Right atrium auricular region (tissue), 2 donors: ENCODE measurements at regions not wholly inside any gene's neighbourhood (a gene's known extent, or its start where the extent isn't known, plus 50 kb on each side); places are given as distances from the start of the nearest gene placed in this dataset.

ENCODE experiments used
- DNase-seq: peaks from one replicate; pipeline ENCODE4 v3.0.0-alpha.2; 2019; ENCODE audit warnings: low spot score
- H3K27ac ChIP-seq, 2 donors: fragments of 200-600 bp; sonication (generic); 1 replicate in 1 of 2; 2 replicates in 1 of 2; pipeline ENCODE4 v1.5.1; 2016 to 2019
- H3K27me3 ChIP-seq, 2 donors: fragments of 200-600 bp; sonication (generic); one replicate each; pipeline versions ENCODE4 v1.5.1 to v1.6.0; 2017 to 2019
- H3K36me3 ChIP-seq: fragments of 200-600 bp; sonication (generic); one replicate; pipeline ENCODE4 v1.5.1; 2016
- H3K4me1 ChIP-seq, 2 donors: fragments of 200-600 bp; sonication (generic); one replicate each; pipeline versions ENCODE4 v1.5.1 to v1.6.0; 2017 to 2019
- H3K4me3 ChIP-seq, 2 donors: fragments of 200-600 bp; sonication (generic); 1 replicate in 1 of 2; 2 replicates in 1 of 2; pipeline ENCODE4 v1.5.1; 2017 to 2019; ENCODE audit warnings: mild to moderate bottlenecking in 1 of 2, moderate library complexity in 1 of 2
- H3K9me3 ChIP-seq, 2 donors: fragments of 200-600 bp; sonication (generic); one replicate each; pipeline ENCODE4 v1.5.1; 2019
- CTCF ChIP-seq, 2 donors: fragments of 200-600 bp; sonication (generic); IDR thresholded peaks; one replicate each; pipeline ENCODE4 v1.5.1; 2019; ENCODE audit warnings: antibody characterized with exemption in 2 of 2

- no peaks in the 10 kb centered on the region for H3K9me3 ChIP-seq
- H3K36me3 ChIP-seq, result no peaks in the 10 kb centered on the region
- H3K27ac ChIP-seq, result no peak overlapping the region
- H3K4me1 ChIP-seq, result no peaks in the 10 kb centered on the region
- no peak overlapping the region for H3K4me3 ChIP-seq
- TF ChIP-seq CTCF (IDR thresholded peaks at IDR 0.05), result no peak
- H3K27me3 ChIP-seq, result no peaks in the 10 kb centered on the region
- no peak for DNase-seq
These were observed 1326.7 kb downstream of the MRPL39 start for GRCh38 chr21:24280596-24280995.

- no peak for TF ChIP-seq CTCF (IDR thresholded peaks at IDR 0.05)
- Histone ChIP-seq H3K27me3 (no peaks in the 10 kb centered on the region), H3K4me3 (no peak overlapping the region), H3K36me3 (no peaks in the 10 kb centered on the region), H3K4me1 (no peaks in the 10 kb centered on the region), H3K9me3 (no peaks in the 10 kb centered on the region), H3K27ac (no peak overlapping the region)
- no peak for DNase-seq
These were observed 1328.6 kb downstream of the MRPL39 start for GRCh38 chr21:24278711-24279110.

- no peak overlapping the region for H3K4me3 ChIP-seq
- H3K36me3 ChIP-seq, result no peaks in the 10 kb centered on the region
- H3K9me3 ChIP-seq, result no peaks in the 10 kb centered on the region
- H3K27me3 ChIP-seq, result no peaks in the 10 kb centered on the region
- no peaks in the 10 kb centered on the region for H3K4me1 ChIP-seq
- DNase-seq, result no peak
- H3K27ac ChIP-seq, result no peak overlapping the region
- TF ChIP-seq CTCF (IDR thresholded peaks at IDR 0.05), result no peak
These were observed 1331.1 kb downstream of the MRPL39 start for GRCh38 chr21:24276204-24276603.

GRCh38 chr21:24275616-24276015 is 1331.7 kb downstream of the MRPL39 start:
- Histone ChIP-seq H3K9me3 (no peaks in the 10 kb centered on the region), H3K4me1 (no peaks in the 10 kb centered on the region), H3K4me3 (no peak overlapping the region), H3K27me3 (no peaks in the 10 kb centered on the region), H3K36me3 (no peaks in the 10 kb centered on the region), H3K27ac (no peak overlapping the region)
- DNase-seq, result no peak
- no peak for TF ChIP-seq CTCF (IDR thresholded peaks at IDR 0.05)

GRCh38 chr21:24272521-24272938 is 1334.8 kb downstream of the MRPL39 start:
- Histone ChIP-seq H3K9me3 (no peaks in the 10 kb centered on the region), H3K27ac (no peak overlapping the region), H3K4me3 (no peak overlapping the region), H3K36me3 (no peaks in the 10 kb centered on the region), H3K27me3 (no peaks in the 10 kb centered on the region), H3K4me1 (no peaks in the 10 kb centered on the region)
- DNase-seq, result no peak
- no peak for TF ChIP-seq CTCF (IDR thresholded peaks at IDR 0.05)

GRCh38 chr21:24265987-24266386 is 1341.3 kb downstream of the MRPL39 start:
- no peaks in the 10 kb centered on the region for H3K27me3 ChIP-seq
- H3K27ac ChIP-seq, result no peak overlapping the region
- no peaks in the 10 kb centered on the region for H3K4me1 ChIP-seq
- H3K4me3 ChIP-seq, result no peak overlapping the region
- DNase-seq, result no peak
- H3K9me3 ChIP-seq, result no peaks in the 10 kb centered on the region
- H3K36me3 ChIP-seq, result no peaks in the 10 kb centered on the region
- TF ChIP-seq CTCF (IDR thresholded peaks at IDR 0.05), result no peak
